Heart right ventricle (tissue), 16 donors: ENCODE measurements at regions not wholly inside any gene's neighbourhood (a gene's known extent, or its start where the extent isn't known, plus 50 kb on each side); places are given as distances from the start of the nearest gene placed in this dataset.

ENCODE experiments used
- ATAC-seq, 8 donors: fragments of 200-7000 bp; cut with Tn5 transposase; one replicate each; pipeline ENCODE4 v1.9.1; 2020; ENCODE audit warnings: mild to moderate bottlenecking in 8 of 8, moderate library complexity in 8 of 8, moderate number of reproducible peaks in 1 of 8
- DNase-seq, 2 donors: peaks; one replicate each; pipeline ENCODE4 v3.0.0-alpha.2; 2020
- H3K27ac ChIP-seq, 10 donors: fragments of 200-600 bp; sonication (generic) in 2 of 10; one replicate each; pipeline versions ENCODE4 v1.5.0 to v1.8.0; 2020 to 2022; ENCODE audit warnings: mild to moderate bottlenecking in 3 of 10
- H3K27me3 ChIP-seq, 7 donors: fragments of 200-600 bp; one replicate each; pipeline ENCODE4 v1.8.0; 2021 to 2022; ENCODE audit warnings: mild to moderate bottlenecking in 2 of 7
- H3K36me3 ChIP-seq, 9 donors: fragments of 200-600 bp; sonication (generic) in 1 of 9; one replicate each; pipeline versions ENCODE4 v1.5.0 to v1.8.0; 2020 to 2022; ENCODE audit warnings: mild to moderate bottlenecking in 2 of 9
- H3K4me1 ChIP-seq, 9 donors: fragments of 200-600 bp; sonication (generic) in 1 of 9; one replicate each; pipeline versions ENCODE4 v1.5.0 to v1.8.0; 2020 to 2022; ENCODE audit warnings: mild to moderate bottlenecking in 4 of 9
- H3K4me3 ChIP-seq, 10 donors: fragments of 200-600 bp; sonication (generic) in 2 of 10; one replicate each; pipeline versions ENCODE4 v1.5.0 to v1.8.0; 2020 to 2022; ENCODE audit warnings: mild to moderate bottlenecking in 7 of 10, moderate library complexity in 2 of 10
- H3K9me3 ChIP-seq, 11 donors: fragments of 200-600 bp in 10 of 11; sonication (generic) in 2 of 11; one replicate each; pipeline versions ENCODE4 v1.5.0 to v1.8.0; 2013 to 2022; ENCODE audit warnings: mild to moderate bottlenecking in 2 of 11, control low read depth in 1 of 11, moderate library complexity in 1 of 11
- WGBS, 2 donors: extraction: QIAGEN DNeasy Blood & Tissue Kit; methylation state at CpG; one replicate each; pipeline ENCODE4 v1.1.7; 2013; ENCODE audit warnings: inconsistent platforms in 1 of 2; 5-methylcytosine and 5-hydroxymethylcytosine counted together
- intact Hi-C, 10 donors: fragments of 100-400 bp; cut with DNase I; formaldehyde crosslinking; loops; one replicate each; pipeline versions ENCODE4 v1.11.1 to v1.14.2; 2022
- TF ChIP-seq, protein P1 (sequence below), 9 donors: fragments of 200-600 bp; sonication (generic) in 2 of 9; IDR thresholded peaks; one replicate each; pipeline versions ENCODE4 v1.5.0 to v1.8.0; 2021 to 2022; ENCODE audit warnings: antibody characterized with exemption in 9 of 9, mild to moderate bottlenecking in 5 of 9, moderate library complexity in 1 of 9
- donor health status: Arrhythmogenic right ventricular cardiomyopathy.
- donor health status: ischemic (EF 13 %, LVEDD 7.1; RV severe dilation, severe dysfunction).
- donor health status: healthy with polysubstance abuse.
- donor health status: DM: no; HTN: yes; CAD: no.
- donor health status: DM: no; HTN: no; CAD: no.
- donor health status: ischemic (EF 25% LVEDD 6.9; RV normal size, moderate dysfunction).
- donor health status: ischemic (EF 25% LVEDD 5.7; RV mildly dilated, moderate dysfunction).
- donor health status: healthy.
- donor health status: DM: yes; HTN: yes; CAD: no.
- donor health status: Ischemic cardiomyopathy.
- donor health status: ischemic (EF 35%, LVEDD 5.7; RV mildly dilated, moderate dysfunction).
- donor health status: nonischemic (EF 11% LVEDD 7.7; RV severe dilation, severe dysfunction).
- donor health status: DM: yes; HTN: yes; CAD: no.
- donor health status: PGD.
- donor health status: ischemic (EF 29% LVEDD 5.4; RV normal size, mild dysfunction).
- donor health status: nonischemic (EF 23%, LVEDD 6.1; RV moderate dilation, normal function).

- intact Hi-C loops: no loop called here
- Histone ChIP-seq H3K4me3 (no peak overlapping the region), H3K9me3 (no peaks in the 10 kb centered on the region), H3K36me3 (no peaks in the 10 kb centered on the region), H3K27me3 (no peaks in the 10 kb centered on the region), H3K27ac (no peak overlapping the region), H3K4me1 (peaks cover 7 to 44% (median 37%) of the 10 kb centered on the region in 9 donors)
- WGBS, 2 donors: 91 to 92% methylated on average over 21 of the region's 21 CpGs
- TF ChIP-seq, protein P1, sequence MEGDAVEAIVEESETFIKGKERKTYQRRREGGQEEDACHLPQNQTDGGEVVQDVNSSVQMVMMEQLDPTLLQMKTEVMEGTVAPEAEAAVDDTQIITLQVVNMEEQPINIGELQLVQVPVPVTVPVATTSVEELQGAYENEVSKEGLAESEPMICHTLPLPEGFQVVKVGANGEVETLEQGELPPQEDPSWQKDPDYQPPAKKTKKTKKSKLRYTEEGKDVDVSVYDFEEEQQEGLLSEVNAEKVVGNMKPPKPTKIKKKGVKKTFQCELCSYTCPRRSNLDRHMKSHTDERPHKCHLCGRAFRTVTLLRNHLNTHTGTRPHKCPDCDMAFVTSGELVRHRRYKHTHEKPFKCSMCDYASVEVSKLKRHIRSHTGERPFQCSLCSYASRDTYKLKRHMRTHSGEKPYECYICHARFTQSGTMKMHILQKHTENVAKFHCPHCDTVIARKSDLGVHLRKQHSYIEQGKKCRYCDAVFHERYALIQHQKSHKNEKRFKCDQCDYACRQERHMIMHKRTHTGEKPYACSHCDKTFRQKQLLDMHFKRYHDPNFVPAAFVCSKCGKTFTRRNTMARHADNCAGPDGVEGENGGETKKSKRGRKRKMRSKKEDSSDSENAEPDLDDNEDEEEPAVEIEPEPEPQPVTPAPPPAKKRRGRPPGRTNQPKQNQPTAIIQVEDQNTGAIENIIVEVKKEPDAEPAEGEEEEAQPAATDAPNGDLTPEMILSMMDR (IDR thresholded peaks at IDR 0.05): no peak
- DNase-seq (no peak), ATAC-seq (no peak)
These were observed 177.7 kb upstream of the CIBAR2 start for GRCh38 chr16:85289760-85290625.

DNA sequence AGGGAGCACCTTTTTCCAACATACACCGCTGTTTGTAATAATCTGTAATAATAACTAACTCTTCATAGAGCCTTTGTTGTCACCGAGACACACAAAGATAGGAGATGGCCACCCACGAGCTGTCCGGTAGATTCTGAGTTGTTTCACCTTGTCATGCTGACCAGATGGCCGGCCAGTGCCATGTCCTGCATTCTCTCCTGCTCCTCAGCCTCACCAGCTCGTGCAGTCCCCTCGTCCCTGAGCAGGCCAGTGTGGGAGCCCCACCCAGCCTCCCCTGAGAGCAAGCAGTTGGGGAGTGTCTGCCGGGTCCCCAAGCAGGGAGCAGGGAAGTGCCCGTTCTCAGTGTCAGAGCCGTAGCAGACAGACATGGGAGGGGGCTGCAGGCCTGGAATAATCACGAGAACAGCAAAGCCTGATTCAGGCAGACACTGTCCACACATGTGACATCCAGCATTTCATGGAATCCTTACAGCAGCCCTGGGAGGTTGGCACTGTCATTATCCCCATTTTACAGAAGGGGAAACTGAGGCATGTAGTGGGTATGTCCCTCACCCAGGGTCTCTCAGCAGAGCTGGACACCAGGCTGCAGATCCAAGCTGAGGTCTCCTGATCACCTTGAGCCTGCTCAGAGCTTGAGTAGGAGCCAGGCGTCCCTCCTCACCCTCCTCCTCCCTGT is 178.5 kb upstream of the CIBAR2 start:
- ATAC-seq: no peak
- 83 to 86% methylated on average over 12 of the region's 12 CpGs for WGBS, 2 donors
- peaks cover 7 to 42% (median 35%) of the 10 kb centered on the region in 9 donors for H3K4me1 ChIP-seq

DNA sequence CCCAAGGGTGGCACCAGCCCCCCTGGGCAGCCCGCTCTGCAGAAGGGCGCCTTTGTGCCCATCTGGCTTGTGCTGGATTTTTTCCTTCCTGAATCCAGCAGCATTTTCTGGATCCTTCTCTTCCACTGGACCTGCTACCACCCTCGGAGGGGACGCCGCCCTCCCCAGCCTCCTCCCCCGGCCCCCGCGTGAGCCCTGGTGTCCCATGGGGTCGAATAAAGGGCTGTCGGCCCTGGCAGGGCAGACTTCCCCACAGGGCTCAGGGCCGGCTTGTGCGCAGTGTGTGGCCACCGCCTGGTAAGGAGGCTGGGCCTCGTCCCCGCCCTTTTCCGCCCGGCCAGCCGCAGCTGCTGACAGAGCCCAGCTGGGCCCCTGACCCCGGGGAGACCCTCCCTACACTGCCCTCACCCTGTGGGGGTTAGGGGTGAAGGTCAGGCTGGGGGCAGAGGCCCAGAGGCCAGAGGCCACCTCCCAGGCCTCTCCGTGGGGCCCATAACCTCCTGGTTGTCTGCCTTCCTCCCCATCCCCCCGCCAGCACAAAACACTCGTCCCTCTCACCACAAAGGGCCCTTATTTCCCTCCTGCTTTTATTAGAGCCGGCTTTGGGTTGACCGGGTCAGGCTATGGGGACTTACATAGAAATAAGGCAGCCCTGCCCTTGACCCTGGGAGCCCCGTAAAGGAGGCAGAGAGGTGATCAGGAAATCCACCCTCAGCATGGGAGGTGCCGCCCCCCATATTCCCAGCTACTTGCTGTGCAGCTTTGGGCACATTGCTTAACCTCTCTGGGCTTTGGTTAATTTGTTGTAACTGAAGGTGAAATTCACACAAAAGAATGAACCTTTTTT is 179.3 kb upstream of the CIBAR2 start:
- DNase-seq (peak; percentile 38 to 63), ATAC-seq (peak; percentile 27 to 63 (median 53))
- Histone ChIP-seq H3K4me3 (no peak overlapping the region), H3K4me1 (peaks cover 7 to 34% (median 27%) of the 10 kb centered on the region in 9 donors), H3K36me3 (no peaks in the 10 kb centered on the region), H3K9me3 (no peaks in the 10 kb centered on the region), H3K27me3 (no peaks in the 10 kb centered on the region), H3K27ac (peak overlapping the region in 6 of 10 donors; percentile 6 to 80 (median 24))
- intact Hi-C loops: no loop called here
- WGBS, 2 donors: 70 to 71% methylated on average over 26 of the region's 26 CpGs
- TF ChIP-seq, protein P1 (IDR thresholded peaks at IDR 0.05): no peak

More for the DNA sequence above, 178.5 kb upstream of the CIBAR2 start:
- intact Hi-C loops: no loop called here
- peak overlapping the region in 4 of 10 donors; percentile 6 to 80 (median 24) for H3K27ac ChIP-seq
- no peaks in the 10 kb centered on the region for H3K36me3 ChIP-seq
- no peak overlapping the region for H3K4me3 ChIP-seq
- no peaks in the 10 kb centered on the region for H3K9me3 ChIP-seq
- H3K27me3 ChIP-seq: no peaks in the 10 kb centered on the region
- DNase-seq: no peak
- TF ChIP-seq, protein P1 (IDR thresholded peaks at IDR 0.05): no peak

DNA sequence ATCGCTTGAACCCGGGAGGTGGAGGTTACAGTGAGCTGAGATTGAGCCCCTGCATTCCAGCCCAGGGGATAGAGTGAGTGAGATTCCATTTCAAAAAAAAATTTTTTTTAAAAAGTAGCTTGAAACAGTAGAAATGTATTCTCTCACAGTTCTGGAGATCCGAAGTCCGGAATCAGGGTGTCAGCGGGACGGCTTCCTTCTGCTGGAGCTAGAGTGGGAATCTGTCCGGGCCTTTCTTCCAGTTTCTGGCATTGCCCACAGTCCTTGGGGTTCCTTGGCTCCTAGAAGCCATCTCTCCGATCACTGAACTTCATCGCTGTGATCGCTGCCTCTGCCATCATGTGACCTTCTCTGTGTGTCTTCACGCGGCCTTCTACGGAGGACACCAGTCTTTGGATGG is 181.2 kb upstream of the CIBAR2 start:
- Histone ChIP-seq H3K27ac (no peak overlapping the region), H3K36me3 (no peaks in the 10 kb centered on the region), H3K27me3 (no peaks in the 10 kb centered on the region), H3K4me1 (peaks cover 0 to 23% (median 16%) of the 10 kb centered on the region in 9 donors), H3K9me3 (no peaks in the 10 kb centered on the region), H3K4me3 (no peak overlapping the region)
- 97% methylated on average over 13 of the region's 13 CpGs for WGBS, 2 donors
- intact Hi-C loops: no loop called here
- TF ChIP-seq, protein P1 (IDR thresholded peaks at IDR 0.05): no peak
- ATAC-seq (no peak), DNase-seq (no peak)
